Gastroesophageal sphincter (tissue), 3 donors: ENCODE measurements at regions not wholly inside any gene's neighbourhood (a gene's known extent, or its start where the extent isn't known, plus 50 kb on each side); places are given as distances from the start of the nearest gene placed in this dataset.

ENCODE experiments used
- EP300 ChIP-seq: sonication (generic); formaldehyde crosslinking; IDR thresholded peaks from one replicate; pipeline ENCODE4 v1.6.1; 2017; ENCODE audit warnings: antibody characterized with exemption, mild to moderate bottlenecking
- TF ChIP-seq, protein P1 (sequence below), 4 experiments: fragments of 200-600 bp in 2 of 4; fragments of 450-650 bp in 2 of 4; sonication (generic) in 1 of 4; IDR thresholded peaks; one replicate each; pipeline ENCODE4 v1.5.1; 2017 to 2019; ENCODE audit warnings: antibody characterized with exemption in 4 of 4, mild to moderate bottlenecking in 2 of 4, moderate library complexity in 2 of 4

DNA sequence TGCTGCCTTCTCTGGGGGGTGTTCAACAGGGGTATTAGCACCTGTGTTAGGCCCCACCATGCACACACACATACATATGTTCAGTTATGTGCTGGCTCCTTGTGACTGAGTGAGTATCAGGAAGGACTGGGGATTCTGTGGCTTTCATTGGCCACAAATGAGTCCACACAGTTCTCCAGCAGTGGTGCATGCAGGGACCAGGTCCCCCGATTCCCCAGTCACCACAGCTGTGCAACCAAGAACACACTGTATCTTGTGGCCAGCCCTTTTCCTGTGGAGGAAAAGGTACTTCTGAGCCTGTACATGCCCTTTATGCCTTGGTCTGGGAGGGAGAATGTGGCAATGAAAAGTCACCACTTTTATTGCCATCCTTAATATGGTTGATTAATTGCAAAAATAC lies 74.9 kb upstream of the KLF7 start:
- no peak for TF ChIP-seq EP300
- TF ChIP-seq, protein P1, sequence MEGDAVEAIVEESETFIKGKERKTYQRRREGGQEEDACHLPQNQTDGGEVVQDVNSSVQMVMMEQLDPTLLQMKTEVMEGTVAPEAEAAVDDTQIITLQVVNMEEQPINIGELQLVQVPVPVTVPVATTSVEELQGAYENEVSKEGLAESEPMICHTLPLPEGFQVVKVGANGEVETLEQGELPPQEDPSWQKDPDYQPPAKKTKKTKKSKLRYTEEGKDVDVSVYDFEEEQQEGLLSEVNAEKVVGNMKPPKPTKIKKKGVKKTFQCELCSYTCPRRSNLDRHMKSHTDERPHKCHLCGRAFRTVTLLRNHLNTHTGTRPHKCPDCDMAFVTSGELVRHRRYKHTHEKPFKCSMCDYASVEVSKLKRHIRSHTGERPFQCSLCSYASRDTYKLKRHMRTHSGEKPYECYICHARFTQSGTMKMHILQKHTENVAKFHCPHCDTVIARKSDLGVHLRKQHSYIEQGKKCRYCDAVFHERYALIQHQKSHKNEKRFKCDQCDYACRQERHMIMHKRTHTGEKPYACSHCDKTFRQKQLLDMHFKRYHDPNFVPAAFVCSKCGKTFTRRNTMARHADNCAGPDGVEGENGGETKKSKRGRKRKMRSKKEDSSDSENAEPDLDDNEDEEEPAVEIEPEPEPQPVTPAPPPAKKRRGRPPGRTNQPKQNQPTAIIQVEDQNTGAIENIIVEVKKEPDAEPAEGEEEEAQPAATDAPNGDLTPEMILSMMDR (IDR thresholded peaks at IDR 0.05) = no peak
